Keratinocyte (primary cell): ENCODE measurements at regions not wholly inside any gene's neighbourhood (a gene's known extent, or its start where the extent isn't known, plus 50 kb on each side); places are given as distances from the start of the nearest gene placed in this dataset.

Source experiments
- DNase-seq: peaks from one replicate; pipeline ENCODE4 v3.0.0-alpha.2; 2011; ENCODE audit warnings: low read depth, missing footprints, low spot score
- FAIRE-seq: peaks from 2 replicates; lab custom pipeline; 2011; peaks lifted over from hg19 to GRCh38; lab: Jason Lieb, UNC
- H2AFZ ChIP-seq: 2 replicates; pipeline ENCODE4 v1.6.0; 2012; ENCODE audit warnings: low read length, control low read depth, inconsistent platforms; ENCODE audit not compliant: control insufficient read depth
- H3K27ac ChIP-seq: 2 replicates; pipeline ENCODE4 v1.5.1; 2011; ENCODE audit warnings: low read length; ENCODE audit not compliant: control insufficient read depth, insufficient read depth
- H3K27me3 ChIP-seq: 3 replicates; pipeline ENCODE4 v1.6.0; 2011; ENCODE audit warnings: low read length; ENCODE audit not compliant: control insufficient read depth, insufficient read depth; ENCODE audit errors: extremely low read depth
- H3K36me3 ChIP-seq, 2 experiments: 2 replicates in 1 of 2; 3 replicates in 1 of 2; pipeline ENCODE4 v1.5.1; 2011; ENCODE audit warnings: low read length in 2 of 2, mild to moderate bottlenecking in 1 of 2; ENCODE audit not compliant: control insufficient read depth in 2 of 2, insufficient read depth in 2 of 2; ENCODE audit errors: extremely low read depth in 1 of 2
- H3K4me1 ChIP-seq: 3 replicates; pipeline ENCODE4 v1.5.1; 2011; ENCODE audit warnings: low read length; ENCODE audit not compliant: control insufficient read depth, insufficient read depth; ENCODE audit errors: extremely low read depth
- H3K4me2 ChIP-seq: 3 replicates; pipeline ENCODE4 v1.6.0; 2011; ENCODE audit warnings: low read depth, low read length; ENCODE audit not compliant: control insufficient read depth, insufficient read depth; ENCODE audit errors: extremely low read depth
- H3K4me3 ChIP-seq, 3 experiments: fragments of 200-600 bp in 1 of 3; sonication (generic) in 1 of 3; 2 replicates in 2 of 3; 3 replicates in 1 of 3; pipeline ENCODE4 v1.5.1; 2011 to 2016; ENCODE audit warnings: low read length in 3 of 3, mild to moderate bottlenecking in 3 of 3, control low read depth in 2 of 3, inconsistent platforms in 1 of 3, low read depth in 1 of 3, mixed read lengths in 1 of 3, mixed run types in 1 of 3, moderate library complexity in 1 of 3; ENCODE audit not compliant: control insufficient read depth in 2 of 3, insufficient read depth in 2 of 3; ENCODE audit errors: extremely low read depth in 1 of 3
- H3K79me2 ChIP-seq: 2 replicates; pipeline ENCODE4 v1.6.0; 2012; ENCODE audit warnings: low read length; ENCODE audit not compliant: control insufficient read depth, insufficient read depth
- H3K9ac ChIP-seq: 3 replicates; pipeline ENCODE4 v1.6.0; 2011; ENCODE audit warnings: low read length; ENCODE audit not compliant: control insufficient read depth, insufficient read depth; ENCODE audit errors: extremely low read depth
- H3K9me1 ChIP-seq: 3 replicates; pipeline ENCODE4 v1.6.0; 2011; ENCODE audit warnings: low read length; ENCODE audit not compliant: control insufficient read depth, insufficient read depth; ENCODE audit errors: extremely low read depth
- H3K9me3 ChIP-seq: 2 replicates; pipeline ENCODE4 v1.5.1; 2012; ENCODE audit warnings: low read depth, low read length; ENCODE audit not compliant: control insufficient read depth
- H4K20me1 ChIP-seq: 3 replicates; pipeline ENCODE4 v1.6.0; 2011; ENCODE audit warnings: low read length; ENCODE audit not compliant: control insufficient read depth, insufficient read depth; ENCODE audit errors: extremely low read depth
- CTCF ChIP-seq, 3 experiments: IDR thresholded peaks in 1 of 3; conservative IDR thresholded peaks in 1 of 3; optimal IDR thresholded peaks in 1 of 3; 2 replicates in 2 of 3; 3 replicates in 1 of 3; pipeline versions ENCODE3 to v1.5.1; 2011; ENCODE audit warnings: low read length in 3 of 3, mild to moderate bottlenecking in 3 of 3, moderate library complexity in 2 of 3, control low read depth in 1 of 3, inconsistent platforms in 1 of 3; ENCODE audit not compliant: insufficient read depth in 2 of 3; ENCODE audit errors: extremely low read depth in 1 of 3
- EZH2 ChIP-seq: IDR thresholded peaks from one replicate; pipeline ENCODE4 v1.6.1; 2012; ENCODE audit warnings: inconsistent platforms, mild to moderate bottlenecking, low read length, moderate library complexity
- dilution Hi-C: fragments of 300-500 bp; cut with MboI; formaldehyde crosslinking; loops from one replicate; pipeline ENCODE4 v1.7.0; 2020; ENCODE audit warnings: low sequenced_read_pairs; ENCODE audit not compliant: extremely low pct_ligation_motif_present

- Histone ChIP-seq H3K36me3 (no peaks in the 10 kb centered on the region), H3K9me3 (no peaks in the 10 kb centered on the region), H3K4me2 (no peak overlapping the region), H3K27me3 (no peaks in the 10 kb centered on the region), H3K79me2 (no peaks in the 10 kb centered on the region), H3K4me3 (no peak overlapping the region), H3K9me1 (no peaks in the 10 kb centered on the region), H3K27ac (no peak overlapping the region), H3K9ac (no peak overlapping the region), H4K20me1 (no peaks in the 10 kb centered on the region), H2AFZ (no peak overlapping the region), H3K4me1 (no peaks in the 10 kb centered on the region)
- dilution Hi-C loops = no loop called here
- FAIRE-seq (no peak), DNase-seq (no peak)
- TF ChIP-seq EZH2 (no peak), CTCF (optimal IDR thresholded peaks at IDR 0.05 in 1 of 3, IDR thresholded peaks at IDR 0.05 in 1 of 3, conservative IDR thresholded peaks at IDR 0.05 in 1 of 3; ENCODE audit: extremely low read depth in 1 of 3, insufficient read depth in 2 of 3, low read length in 3 of 3) (no peak)
These were observed 1236.9 kb downstream of the DNAJB9 start for GRCh38 chr7:109806548-109806947.

GRCh38 chr7:109821156-109821555, 1251.5 kb downstream of the DNAJB9 start:
- Histone ChIP-seq H2AFZ (no peak overlapping the region), H3K9me1 (no peaks in the 10 kb centered on the region), H3K9ac (no peak overlapping the region), H3K4me1 (no peaks in the 10 kb centered on the region), H4K20me1 (no peaks in the 10 kb centered on the region), H3K27ac (no peak overlapping the region), H3K4me3 (no peak overlapping the region), H3K27me3 (no peaks in the 10 kb centered on the region), H3K79me2 (no peaks in the 10 kb centered on the region), H3K9me3 (no peaks in the 10 kb centered on the region), H3K4me2 (no peak overlapping the region), H3K36me3 (no peaks in the 10 kb centered on the region)
- dilution Hi-C loops = no loop called here
- FAIRE-seq (no peak), DNase-seq (no peak)
- no peak for TF ChIP-seq EZH2
- TF ChIP-seq CTCF (optimal IDR thresholded peaks at IDR 0.05 in 1 of 3, IDR thresholded peaks at IDR 0.05 in 1 of 3, conservative IDR thresholded peaks at IDR 0.05 in 1 of 3; ENCODE audit: extremely low read depth in 1 of 3, insufficient read depth in 2 of 3, low read length in 3 of 3) = no peak
